Activated CD8-positive, alpha-beta memory T cell treated with anti-CD3 and anti-CD28 coated beads for 24 hours (primary cell): ENCODE measurements at regions not wholly inside any gene's neighbourhood (a gene's known extent, or its start where the extent isn't known, plus 50 kb on each side); places are given as distances from the start of the nearest gene placed in this dataset.
"Not testable (repeated sequence)": the region's sequence is repeated elsewhere in the genome, so short reads cannot be mapped to it uniquely, and the experiment has no call there.

Experiments
- DNase-seq: peaks from one replicate; pipeline ENCODE4 v3.0.0-alpha.2; 2020

DNA sequence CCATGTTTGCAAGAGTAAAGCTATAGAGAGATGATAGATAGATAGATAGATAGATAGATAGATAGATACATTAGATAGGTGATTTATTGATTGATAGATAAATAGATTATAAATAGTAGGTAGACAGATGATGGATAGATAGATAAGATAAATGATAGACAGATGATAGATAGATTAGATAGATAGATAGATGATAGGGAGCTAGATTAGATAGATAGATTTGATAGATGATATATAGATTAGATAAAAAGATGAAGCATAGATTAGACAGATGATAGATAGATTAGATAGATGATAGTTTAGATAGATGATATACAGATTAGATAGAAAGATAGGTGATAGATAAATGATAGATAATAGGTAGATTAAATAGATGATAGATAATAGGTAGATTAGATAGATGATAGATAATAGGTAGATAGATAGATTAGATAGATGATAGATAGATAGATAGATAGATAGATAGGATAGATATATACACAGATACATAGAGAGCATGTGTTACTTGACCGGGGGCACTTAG, 243.3 kb upstream of the FOXK1 start:
- no peak for DNase-seq

DNA sequence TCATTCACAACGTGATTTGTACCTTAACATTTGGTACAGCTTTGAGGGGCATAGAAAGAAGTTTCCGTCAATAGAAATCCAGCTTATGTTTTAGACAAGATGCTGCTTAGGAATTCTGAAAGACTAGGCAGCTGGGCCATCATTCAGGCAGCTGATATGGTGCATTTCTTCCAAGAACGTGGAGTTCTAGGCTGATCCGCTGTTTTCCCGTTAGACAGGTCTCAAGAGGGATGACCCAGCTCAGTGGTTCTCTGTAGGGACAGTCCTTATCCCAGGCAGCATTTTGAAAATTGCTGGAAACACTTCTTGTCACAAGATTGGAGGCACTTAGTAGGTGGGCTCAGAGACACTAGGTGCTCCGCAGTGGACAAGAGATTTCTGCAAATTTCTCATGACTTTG, 242.7 kb upstream of the FOXK1 start:
- DNase-seq, result no peak

DNA sequence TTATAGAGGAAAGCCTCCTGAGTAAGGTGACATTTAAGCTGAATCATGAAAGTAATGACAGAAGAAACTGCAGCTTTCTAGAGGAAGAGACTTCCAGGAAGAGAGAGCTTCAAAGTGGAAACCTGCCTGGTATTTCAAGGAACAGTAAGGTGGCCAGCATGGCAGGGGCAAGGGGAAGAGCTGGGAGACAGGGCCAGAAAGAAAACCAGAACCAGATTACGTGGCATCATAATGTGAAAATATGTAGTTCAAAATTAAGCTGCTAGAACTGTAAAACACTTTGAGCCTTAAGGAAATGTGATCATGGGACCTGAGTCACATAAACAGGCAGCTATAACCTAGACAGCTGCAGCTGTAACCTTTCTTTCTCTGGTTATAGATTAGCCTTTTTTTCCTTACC, 238.0 kb upstream of the FOXK1 start:
- no peak for DNase-seq

DNA sequence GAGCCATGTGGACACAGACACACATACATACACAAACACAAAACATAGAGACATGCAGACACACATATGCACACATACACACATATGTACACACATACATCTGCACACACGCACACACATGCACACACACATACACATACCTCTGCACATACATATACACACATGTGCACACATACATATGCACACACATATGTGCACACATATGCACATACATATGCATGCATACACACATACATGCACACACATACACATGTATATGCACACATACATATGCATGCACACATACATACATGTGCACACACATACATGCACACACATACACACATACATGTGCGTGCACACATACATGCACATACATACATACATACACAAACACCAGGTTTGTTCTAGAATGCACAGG, 236.3 kb upstream of the FOXK1 start:
- no peak for DNase-seq

DNA sequence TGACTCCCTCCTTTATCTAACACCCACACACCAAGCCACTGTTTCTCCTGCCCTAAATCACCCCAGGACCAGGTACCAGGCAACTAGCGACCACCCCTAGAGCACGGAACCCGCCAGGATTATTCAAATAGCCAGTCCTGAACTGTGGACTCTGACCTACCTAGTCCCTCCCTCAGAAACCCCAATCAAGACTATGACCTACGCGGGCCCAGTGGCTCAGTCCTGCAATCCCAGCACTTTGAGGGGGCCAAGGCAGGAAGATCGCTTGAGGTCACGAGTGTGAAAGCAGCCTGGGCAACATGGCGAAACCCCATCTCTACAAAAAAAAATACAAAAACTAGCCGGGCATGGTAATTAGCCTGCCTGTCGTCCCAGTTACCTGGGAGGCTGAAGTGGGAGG, 232.8 kb upstream of the FOXK1 start:
- no peak for DNase-seq

DNA sequence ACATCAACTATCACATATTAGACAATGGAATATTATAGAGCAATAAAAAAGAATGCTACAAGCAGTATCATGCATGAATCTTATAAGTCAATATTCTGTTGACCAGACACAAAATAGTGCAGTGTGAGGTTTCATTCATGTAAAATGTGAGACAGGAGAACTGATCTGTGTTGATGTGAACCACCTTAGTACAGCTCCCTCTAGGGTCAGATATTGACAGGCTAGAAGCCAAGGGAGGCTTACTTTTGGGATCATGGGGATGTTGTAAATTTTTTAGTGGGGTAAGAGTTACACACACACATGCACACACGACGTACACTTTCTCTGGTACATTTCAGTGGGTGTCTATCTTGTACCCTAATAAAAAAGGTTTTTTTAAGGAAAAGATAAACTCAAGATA, 231.6 kb upstream of the FOXK1 start:
- no peak for DNase-seq

DNA sequence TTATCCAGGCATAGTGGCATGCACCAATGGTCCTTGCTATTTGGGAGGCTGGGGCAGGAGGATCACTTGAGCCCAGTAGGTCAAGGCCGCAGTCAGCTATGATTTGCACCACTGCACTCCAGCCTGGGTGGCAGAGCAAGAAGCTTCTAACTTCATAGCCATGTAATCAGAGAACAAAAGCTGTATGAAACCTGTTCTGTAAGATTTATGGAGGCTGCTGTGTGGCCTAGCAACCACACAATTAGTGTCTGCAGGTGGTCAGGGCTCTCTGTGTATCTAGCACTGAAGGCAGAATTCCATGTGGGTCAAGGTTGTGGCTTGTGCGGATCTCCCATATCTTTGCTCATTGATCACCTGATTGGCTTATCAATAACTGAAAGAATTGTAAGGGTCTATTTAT, 221.5 kb upstream of the FOXK1 start:
- no peak for DNase-seq

DNA sequence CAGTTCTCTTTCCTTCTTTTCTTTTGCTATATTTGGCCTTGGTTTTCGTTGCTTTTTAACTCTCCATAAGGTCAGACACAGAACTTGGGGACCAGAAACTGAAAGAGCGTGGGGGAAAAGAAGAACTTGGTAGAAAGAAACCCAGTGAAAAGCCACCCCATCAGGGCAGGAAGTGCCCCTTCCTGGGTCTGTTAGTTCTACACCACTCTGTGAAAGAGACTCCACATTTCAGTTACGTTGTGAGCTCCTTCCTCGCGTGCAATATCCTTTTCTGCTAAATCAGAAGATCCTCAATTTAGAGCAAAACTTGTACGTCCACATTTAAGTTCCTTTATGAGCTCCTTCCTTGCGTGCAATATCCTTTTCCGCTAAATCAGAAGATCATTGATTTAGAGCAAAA, 220.6 kb upstream of the FOXK1 start:
- DNase-seq, result no peak

DNA sequence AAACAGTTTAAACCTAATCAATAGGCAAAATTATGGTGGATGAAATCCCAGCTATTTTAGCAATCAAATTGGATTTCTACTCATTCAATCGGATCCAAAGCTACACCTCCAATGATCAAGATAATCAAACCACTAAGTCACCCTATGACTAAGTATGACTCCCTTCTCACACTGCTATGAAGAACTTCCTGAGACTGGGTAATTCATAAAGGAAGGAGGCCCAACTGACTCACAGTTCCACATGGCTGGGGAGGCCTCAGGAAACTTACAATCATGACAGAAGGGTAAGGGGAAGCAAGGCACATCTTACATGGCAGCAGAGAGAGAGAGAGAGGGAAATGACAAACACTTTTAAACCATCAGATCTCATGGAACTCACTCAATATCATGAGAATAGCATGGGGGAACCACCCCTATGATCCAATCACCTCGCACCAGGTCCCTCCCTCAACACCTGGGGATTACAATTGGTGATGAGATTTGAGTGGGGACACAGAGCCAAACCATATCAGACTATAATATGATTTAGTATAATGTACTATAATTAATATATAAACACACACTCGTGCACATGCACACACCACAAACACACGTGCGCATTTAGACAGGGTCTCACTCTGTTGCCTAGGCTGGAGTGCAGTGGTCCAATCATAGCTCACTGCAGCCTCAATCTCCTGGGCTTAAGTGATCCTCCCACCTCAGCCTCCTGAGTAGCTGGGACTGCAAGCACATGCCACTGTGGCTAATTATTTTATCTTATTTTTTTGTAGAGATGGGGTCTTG, 213.6 kb upstream of the FOXK1 start:
- DNase-seq, result no peak

DNA sequence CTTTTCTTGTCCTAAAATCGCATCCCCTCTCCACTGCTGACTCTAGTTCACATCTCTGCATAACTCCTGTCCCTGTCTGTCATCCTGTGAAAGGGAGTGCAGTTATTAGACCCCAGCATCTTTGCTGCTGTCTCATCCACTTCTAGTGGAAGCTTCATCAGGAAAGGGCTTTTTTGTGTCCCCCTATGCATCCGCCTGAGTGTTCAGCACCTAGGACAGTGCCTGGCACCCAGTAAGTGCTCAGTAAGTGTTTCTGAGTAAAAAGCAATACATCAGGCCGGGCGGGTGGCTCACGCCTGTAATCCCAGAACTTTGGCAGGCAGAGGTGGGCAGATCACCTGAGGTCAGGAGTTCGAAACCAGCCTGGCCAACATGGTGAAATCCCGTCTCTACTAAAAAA, 211.8 kb upstream of the FOXK1 start:
- no peak for DNase-seq

DNA sequence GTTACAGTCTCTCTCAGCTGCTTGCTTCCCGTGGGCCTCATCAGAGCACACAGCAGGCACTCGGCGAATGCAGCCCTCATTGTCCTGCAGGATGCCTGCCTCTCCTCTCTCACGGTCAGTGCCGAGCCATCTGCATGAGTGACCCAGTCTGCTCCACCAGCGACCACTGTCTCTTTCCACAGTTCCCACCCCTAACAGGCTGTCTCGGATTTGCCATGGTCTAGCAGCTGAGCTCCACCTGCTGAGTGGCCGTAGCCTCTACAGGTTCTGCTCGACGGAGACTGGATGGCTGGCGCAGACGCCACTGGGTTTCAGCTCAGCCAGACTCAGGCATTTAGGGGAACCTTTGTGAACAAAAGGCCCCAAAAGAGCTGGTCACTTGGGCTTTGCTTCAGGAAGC, 209.4 kb upstream of the FOXK1 start:
- DNase-seq, result no peak

DNA sequence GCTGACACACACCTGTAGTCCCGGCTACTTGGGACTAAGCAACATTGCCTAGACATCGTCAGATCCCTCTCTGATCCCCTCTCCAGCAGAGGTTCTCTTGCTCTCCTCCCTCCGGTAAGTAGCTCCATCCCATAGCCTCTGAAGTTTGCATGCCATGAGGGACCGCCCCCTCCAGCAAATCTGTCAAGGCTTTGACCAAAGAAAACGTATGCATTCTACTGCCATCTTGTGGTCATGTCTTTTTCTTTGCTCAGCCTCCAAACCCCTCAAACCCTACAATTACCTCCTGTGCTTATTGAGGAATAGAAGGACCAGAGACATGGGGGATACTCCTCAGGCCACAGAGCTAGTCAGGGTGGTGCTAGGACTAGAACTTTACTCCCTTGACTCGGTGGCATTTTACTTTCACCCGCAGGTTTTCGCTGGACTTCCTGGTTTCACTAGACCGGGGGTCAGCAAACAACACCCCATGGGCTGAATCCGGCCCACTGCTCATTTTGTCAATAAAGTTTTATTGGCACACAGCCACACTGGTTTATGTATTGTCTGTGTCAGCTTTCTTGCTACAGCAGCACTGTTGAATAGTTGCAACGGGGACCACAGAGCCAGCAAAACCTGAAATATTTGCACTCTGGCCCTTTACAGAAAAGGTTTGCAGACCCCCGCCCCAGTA, 202.6 kb upstream of the FOXK1 start:
- no peak for DNase-seq

DNA sequence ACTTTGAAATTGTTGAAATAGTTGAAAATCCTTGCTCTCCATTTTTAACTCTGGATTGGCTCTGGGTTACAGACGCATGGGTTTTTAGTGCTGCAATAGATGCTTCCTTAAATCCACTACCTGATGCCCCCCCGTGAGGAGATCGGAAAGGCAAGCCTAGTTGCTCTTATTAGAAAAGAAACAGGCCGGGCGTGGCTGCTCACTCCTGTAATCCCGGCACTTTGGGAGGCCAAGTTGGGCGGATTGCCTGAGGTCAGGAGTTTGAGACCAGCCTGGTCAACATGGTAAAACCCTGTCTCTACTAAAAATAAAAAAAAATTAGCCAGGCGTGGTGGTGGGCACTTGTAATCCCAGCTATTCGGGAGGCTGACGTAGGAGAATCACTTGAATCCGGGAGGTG, 202.0 kb upstream of the FOXK1 start:
- DNase-seq, result not testable (repeated sequence)

DNA sequence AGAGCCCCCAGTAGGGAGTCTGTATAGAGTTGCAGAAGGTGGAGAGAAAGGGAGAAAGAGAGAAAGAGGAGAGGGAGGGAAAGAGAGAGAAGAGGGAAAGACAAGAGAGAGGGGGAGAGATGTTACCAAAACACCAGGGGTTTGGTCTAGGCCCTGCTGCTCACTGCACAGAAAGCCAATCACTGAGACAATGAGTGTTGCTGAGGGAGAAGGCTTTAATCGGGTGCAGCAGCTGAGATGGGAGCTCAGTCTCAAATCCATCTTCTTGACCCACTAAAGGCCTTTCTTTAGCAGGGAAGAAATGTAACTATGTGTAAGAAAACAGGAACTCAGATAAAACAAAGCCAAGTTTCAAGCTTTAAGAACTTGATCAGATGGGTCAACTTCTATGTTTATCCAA, 198.2 kb upstream of the FOXK1 start:
- DNase-seq, result no peak

DNA sequence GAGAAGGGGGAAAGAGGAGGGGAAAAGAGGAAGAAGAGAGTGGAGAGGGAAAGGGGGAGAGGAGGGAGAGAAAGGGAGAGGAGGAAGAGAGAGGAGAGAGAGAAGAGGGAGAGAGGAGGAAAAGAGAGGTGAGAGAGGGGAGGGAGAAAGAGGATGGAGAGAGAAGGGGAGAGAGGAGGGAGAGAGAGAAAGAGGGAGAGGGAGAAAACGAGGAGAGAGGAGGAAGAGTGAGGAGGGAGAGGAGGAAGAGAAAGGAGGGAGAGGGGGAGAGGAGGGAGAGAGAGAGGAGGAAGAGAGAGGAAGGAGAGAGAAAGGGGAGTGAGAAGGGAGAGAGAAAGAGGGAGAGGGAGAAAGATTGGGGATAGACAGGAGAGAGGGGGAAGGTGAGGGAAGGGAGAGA, 197.6 kb upstream of the FOXK1 start:
- no peak for DNase-seq

DNA sequence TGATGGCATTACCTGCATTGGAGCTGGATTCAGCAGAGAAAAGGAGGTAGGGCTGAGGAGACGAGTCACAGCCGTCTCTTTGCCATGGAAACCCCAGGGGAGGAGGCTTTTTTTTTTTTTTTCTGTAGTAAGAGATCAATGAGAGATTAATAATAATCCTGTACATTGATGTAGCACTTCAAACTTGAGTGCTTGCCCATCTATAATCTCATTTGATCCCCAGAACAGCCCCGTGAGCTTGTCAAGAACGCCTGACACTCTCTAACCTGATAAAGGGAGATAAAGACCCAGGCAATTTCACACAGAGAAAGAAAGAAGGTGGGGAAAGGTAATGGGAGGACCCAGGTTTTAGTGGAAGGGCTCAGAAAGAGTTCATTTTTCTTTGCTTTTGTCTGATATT, 195.2 kb upstream of the FOXK1 start:
- no peak for DNase-seq

DNA sequence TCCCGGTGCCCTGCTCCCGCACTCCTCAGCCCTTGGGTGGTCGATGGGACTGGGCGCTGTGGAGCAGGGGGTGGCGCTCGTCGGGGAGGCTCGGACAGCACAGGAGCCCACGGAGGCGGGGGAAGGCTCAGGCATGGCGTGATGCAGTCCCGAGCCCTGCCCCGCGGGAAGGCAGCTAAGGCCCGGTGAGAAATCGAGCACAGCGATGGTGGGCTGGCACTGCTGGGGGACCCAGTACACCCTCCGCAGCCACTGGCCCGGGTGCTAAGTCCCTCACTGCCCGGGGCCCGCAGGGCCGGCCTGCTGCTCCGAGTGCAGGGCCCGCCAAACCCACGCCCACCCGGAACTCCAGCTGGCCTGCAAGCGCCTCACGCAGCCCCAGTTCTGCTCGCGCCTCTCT, 185.2 kb upstream of the FOXK1 start:
- not testable (repeated sequence) for DNase-seq

DNA sequence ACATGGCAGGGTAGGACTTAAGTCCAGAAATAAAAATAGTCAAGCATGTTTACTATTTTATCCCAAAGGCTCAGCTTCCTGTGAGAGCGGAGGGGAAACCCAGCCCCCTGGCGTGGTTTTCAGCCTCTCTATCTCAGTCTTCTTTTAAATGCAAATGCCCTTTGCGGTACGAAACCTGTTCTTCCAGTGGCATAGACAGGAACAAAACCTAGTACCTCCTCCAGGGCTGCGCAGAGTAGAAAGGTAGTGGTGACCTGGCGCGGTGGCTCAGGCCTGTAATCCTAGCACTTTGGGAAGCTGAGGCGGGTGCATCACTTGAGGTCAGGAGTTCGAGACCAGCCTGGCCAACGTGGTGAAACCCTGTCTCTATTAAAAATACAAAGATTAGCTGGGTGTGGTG, 181.3 kb upstream of the FOXK1 start:
- no peak for DNase-seq

DNA sequence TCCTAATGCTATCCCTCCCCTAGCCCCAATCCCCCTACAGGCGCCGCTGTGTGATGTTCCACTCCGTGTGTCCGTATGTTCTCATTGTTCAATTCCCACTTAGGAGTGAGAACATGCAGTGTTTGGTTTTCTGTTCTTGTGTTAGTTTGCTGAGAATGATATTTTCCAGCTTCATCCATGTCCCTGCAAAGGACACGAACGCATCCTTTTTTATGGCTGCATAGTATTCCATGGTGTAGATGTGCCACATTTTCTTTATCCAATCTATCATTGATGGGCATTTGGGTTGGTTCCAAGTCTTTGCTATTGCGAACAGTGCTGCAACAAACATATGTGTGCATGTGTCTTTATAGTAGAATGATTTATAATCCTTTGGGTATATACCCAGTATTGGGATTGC, 174.2 kb upstream of the FOXK1 start:
- DNase-seq, result not testable (repeated sequence)

DNA sequence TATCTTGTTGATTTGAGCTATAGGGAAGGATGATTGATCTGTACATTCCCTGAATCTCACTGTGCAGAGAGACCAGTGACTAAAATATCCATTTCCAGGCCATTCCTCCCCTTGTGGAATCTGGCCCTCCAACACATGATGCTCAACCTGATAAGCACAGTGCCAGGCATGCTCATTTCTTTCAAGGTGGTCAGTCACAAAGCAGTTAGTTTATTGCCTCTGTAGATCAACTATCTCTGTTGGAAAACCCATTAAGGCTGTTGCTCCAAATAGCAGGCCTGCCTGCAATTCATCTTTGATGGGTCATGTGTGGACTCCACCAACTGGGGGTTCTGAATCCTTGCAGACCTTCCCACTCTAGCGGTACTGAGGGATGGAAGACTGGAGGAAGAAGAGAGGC, 168.6 kb upstream of the FOXK1 start:
- DNase-seq, result no peak

DNA sequence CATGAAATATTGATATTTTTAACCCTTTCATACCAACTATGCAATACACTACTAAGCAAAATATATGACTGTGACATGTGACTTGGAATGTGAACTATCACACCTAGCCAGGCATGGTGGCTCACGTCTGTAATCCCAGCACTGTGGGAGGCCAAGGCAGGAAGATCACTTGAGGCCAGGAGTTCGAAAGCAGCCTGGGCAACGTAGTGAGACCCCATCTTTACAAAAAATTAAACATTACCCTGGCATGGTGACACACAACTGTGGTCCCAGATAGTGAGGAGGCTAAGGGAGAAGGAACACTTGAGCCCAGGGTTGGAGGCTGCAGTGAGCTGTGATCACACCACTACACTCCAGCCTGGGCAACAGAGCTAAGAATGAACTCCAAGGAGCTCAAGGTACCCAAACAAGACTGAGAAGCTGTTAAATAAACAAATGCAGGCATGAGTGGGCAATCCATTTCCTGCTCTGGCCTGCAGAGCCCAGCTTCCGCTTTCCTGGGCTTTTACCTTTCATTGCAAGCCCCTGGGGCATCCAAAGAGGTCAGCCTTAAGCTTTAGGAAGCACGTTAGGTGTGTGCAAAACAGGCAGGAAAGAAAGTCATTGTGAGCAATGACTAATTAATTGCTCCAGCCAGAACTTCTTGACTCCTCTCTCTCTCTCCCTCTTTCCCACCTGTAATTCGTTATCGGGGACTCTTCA, 162.1 kb upstream of the FOXK1 start:
- DNase-seq, result no peak

DNA sequence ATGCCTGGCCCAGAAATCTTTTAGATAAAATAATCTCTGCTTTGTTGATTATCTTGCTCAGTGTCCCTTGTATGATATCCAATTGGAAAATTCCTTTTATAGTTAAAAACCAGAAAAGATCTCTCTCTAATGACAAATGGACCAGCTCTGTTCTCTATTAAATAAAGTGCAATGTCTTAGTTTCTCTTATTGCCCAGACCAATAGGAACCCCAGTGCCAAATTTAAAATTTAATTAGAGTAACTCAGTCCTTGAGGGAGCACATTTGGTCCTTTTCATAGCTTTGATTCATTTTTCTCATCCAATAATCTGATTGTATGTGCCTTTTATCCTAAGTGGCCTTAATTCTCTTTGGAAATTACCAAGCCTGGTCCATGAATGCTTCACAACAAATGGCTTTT, 158.9 kb upstream of the FOXK1 start:
- DNase-seq, result no peak

DNA sequence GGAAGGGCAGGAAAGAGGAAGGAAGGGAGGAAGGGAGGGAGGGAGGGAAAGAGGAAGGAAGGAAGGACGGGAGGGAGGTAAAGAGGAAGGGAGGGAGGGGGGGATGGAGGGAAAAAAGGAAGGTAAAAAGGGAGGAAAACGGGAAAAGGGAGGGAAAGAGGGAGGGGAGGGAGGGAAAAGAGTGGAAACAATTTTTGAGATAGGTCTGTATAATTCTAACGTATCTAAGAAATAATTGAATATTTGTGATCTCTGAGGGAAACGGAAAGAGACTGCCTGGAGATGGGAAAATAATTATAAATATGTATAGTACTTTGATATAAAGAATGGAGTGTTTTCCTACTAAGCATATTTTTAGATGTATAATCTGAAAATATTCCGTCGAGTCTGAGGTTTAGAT, 158.2 kb upstream of the FOXK1 start:
- DNase-seq, result no peak

DNA sequence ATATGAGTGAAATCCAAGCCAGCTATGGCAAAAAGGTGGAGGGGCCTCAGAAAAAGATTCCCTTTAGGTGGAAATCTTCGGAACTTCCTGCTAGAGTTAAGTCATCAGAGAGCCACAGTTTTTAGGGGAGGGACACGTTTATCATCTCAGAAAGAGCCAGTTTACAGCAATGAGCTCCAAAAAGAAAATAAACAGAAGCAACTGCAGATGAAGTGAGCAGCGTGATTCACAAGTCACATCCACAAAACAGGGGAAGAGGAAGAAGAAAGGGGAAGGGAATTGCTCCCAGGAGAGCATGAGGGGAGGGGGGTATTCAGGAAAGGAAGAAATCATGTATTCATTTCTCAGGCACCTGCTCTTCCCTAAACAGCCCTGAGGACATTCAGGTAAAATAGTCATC, 156.2 kb upstream of the FOXK1 start:
- DNase-seq, result no peak
